ENCODE measurements at regions not wholly inside any gene's neighbourhood (a gene's known extent, or its start where the extent isn't known, plus 50 kb on each side); places are given as distances from the start of the nearest gene placed in this dataset.

GRCh38 chr12:97305651-97306050, 157.0 kb upstream of the RMST start:
- WGBS (ENCODE audit: insufficient coverage) = 22% methylated on average over 1 of the region's 4 CpGs
- Histone ChIP-seq H3K4me1 (ENCODE audit: control insufficient read depth, insufficient read depth, low read length) (no peaks in the 10 kb centered on the region), H3K4me3 (ENCODE audit: low read depth, low read length) (no peak overlapping the region), H3K36me3 (ENCODE audit: control insufficient read depth, insufficient read depth, low read length) (no peaks in the 10 kb centered on the region), H3K9me3 (ENCODE audit: control insufficient read depth, insufficient read depth, low read length) (no peaks in the 10 kb centered on the region), H3K27ac (ENCODE audit: low read depth, low read length) (no peak overlapping the region), H3K27me3 (ENCODE audit: control insufficient read depth, insufficient read depth, low read length) (no peaks in the 10 kb centered on the region)
- peak in 2 of 6 donors; percentile 28 to 66 for DNase-seq (ENCODE audit: low read depth in 4 of 6, low spot score in 6 of 6)

- Histone ChIP-seq H3K4me1 (ENCODE audit: control insufficient read depth, insufficient read depth, low read length) (no peaks in the 10 kb centered on the region), H3K36me3 (ENCODE audit: control insufficient read depth, insufficient read depth, low read length) (no peaks in the 10 kb centered on the region), H3K27ac (ENCODE audit: low read depth, low read length) (no peak overlapping the region), H3K4me3 (ENCODE audit: low read depth, low read length) (no peak overlapping the region), H3K9me3 (ENCODE audit: control insufficient read depth, insufficient read depth, low read length) (no peaks in the 10 kb centered on the region), H3K27me3 (ENCODE audit: control insufficient read depth, insufficient read depth, low read length) (no peaks in the 10 kb centered on the region)
- peak in 2 of 6 donors; percentile 25 to 82 for DNase-seq (ENCODE audit: low read depth in 4 of 6, low spot score in 6 of 6)
- WGBS (ENCODE audit: insufficient coverage) = no CpG with 5 or more reads among the region's 3 CpGs
These were observed 156.5 kb upstream of the RMST start for GRCh38 chr12:97306147-97306546.

- H3K27me3 ChIP-seq (ENCODE audit: control insufficient read depth, insufficient read depth, low read length) = no peaks in the 10 kb centered on the region
- peak in 4 of 6 donors; percentile 36 to 87 (median 64) for DNase-seq (ENCODE audit: low read depth in 4 of 6, low spot score in 6 of 6)
- no peak overlapping the region for H3K27ac ChIP-seq (ENCODE audit: low read depth, low read length)
- no peaks in the 10 kb centered on the region for H3K9me3 ChIP-seq (ENCODE audit: control insufficient read depth, insufficient read depth, low read length)
- H3K4me1 ChIP-seq (ENCODE audit: control insufficient read depth, insufficient read depth, low read length) = no peaks in the 10 kb centered on the region
- H3K36me3 ChIP-seq (ENCODE audit: control insufficient read depth, insufficient read depth, low read length) = no peaks in the 10 kb centered on the region
- H3K4me3 ChIP-seq (ENCODE audit: low read depth, low read length) = no peak overlapping the region
- WGBS (ENCODE audit: insufficient coverage) = no CpG with 5 or more reads among the region's 1 CpG
These were observed 153.9 kb upstream of the RMST start for GRCh38 chr12:97308576-97309198.

GRCh38 chr12:97309921-97310320, 152.7 kb upstream of the RMST start:
- no peaks in the 10 kb centered on the region for H3K36me3 ChIP-seq (ENCODE audit: control insufficient read depth, insufficient read depth, low read length)
- 100% methylated on average over 1 of the region's 5 CpGs for WGBS (ENCODE audit: insufficient coverage)

GRCh38 chr12:97312570-97313135, 150.0 kb upstream of the RMST start:
- no peak for DNase-seq (ENCODE audit: low read depth in 4 of 6, low spot score in 6 of 6)
- no peaks in the 10 kb centered on the region for H3K27me3 ChIP-seq (ENCODE audit: control insufficient read depth, insufficient read depth, low read length)
- H3K27ac ChIP-seq (ENCODE audit: low read depth, low read length) = no peak overlapping the region
- WGBS (ENCODE audit: insufficient coverage) = 75% methylated on average over 2 of the region's 3 CpGs
- no peak overlapping the region for H3K4me3 ChIP-seq (ENCODE audit: low read depth, low read length)
- no peaks in the 10 kb centered on the region for H3K9me3 ChIP-seq (ENCODE audit: control insufficient read depth, insufficient read depth, low read length)
- no peaks in the 10 kb centered on the region for H3K4me1 ChIP-seq (ENCODE audit: control insufficient read depth, insufficient read depth, low read length)
- no peaks in the 10 kb centered on the region for H3K36me3 ChIP-seq (ENCODE audit: control insufficient read depth, insufficient read depth, low read length)

More at GRCh38 chr12:97309921-97310320, 152.7 kb upstream of the RMST start:
- Histone ChIP-seq H3K4me3 (ENCODE audit: low read depth, low read length) (no peak overlapping the region), H3K4me1 (ENCODE audit: control insufficient read depth, insufficient read depth, low read length) (no peaks in the 10 kb centered on the region), H3K27ac (ENCODE audit: low read depth, low read length) (no peak overlapping the region), H3K27me3 (ENCODE audit: control insufficient read depth, insufficient read depth, low read length) (no peaks in the 10 kb centered on the region), H3K9me3 (ENCODE audit: control insufficient read depth, insufficient read depth, low read length) (no peaks in the 10 kb centered on the region)
- no peak for DNase-seq (ENCODE audit: low read depth in 4 of 6, low spot score in 6 of 6)

- H3K36me3 ChIP-seq (ENCODE audit: control insufficient read depth, insufficient read depth, low read length) = no peaks in the 10 kb centered on the region
- DNase-seq (ENCODE audit: low read depth in 4 of 6, low spot score in 6 of 6) = no peak
- H3K4me1 ChIP-seq (ENCODE audit: control insufficient read depth, insufficient read depth, low read length) = no peaks in the 10 kb centered on the region
- H3K9me3 ChIP-seq (ENCODE audit: control insufficient read depth, insufficient read depth, low read length) = no peaks in the 10 kb centered on the region
- no peak overlapping the region for H3K4me3 ChIP-seq (ENCODE audit: low read depth, low read length)
- no peak overlapping the region for H3K27ac ChIP-seq (ENCODE audit: low read depth, low read length)
- WGBS (ENCODE audit: insufficient coverage) = 80% methylated on average over 2 of the region's 2 CpGs
- H3K27me3 ChIP-seq (ENCODE audit: control insufficient read depth, insufficient read depth, low read length) = no peaks in the 10 kb centered on the region
These were observed 149.0 kb upstream of the RMST start for GRCh38 chr12:97313471-97314190.

GRCh38 chr12:97316321-97316720, 146.3 kb upstream of the RMST start:
- Histone ChIP-seq H3K27me3 (ENCODE audit: control insufficient read depth, insufficient read depth, low read length) (no peaks in the 10 kb centered on the region), H3K27ac (ENCODE audit: low read depth, low read length) (no peak overlapping the region), H3K4me1 (ENCODE audit: control insufficient read depth, insufficient read depth, low read length) (no peaks in the 10 kb centered on the region), H3K4me3 (ENCODE audit: low read depth, low read length) (no peak overlapping the region), H3K36me3 (ENCODE audit: control insufficient read depth, insufficient read depth, low read length) (no peaks in the 10 kb centered on the region), H3K9me3 (ENCODE audit: control insufficient read depth, insufficient read depth, low read length) (no peaks in the 10 kb centered on the region)
- DNase-seq (ENCODE audit: low read depth in 4 of 6, low spot score in 6 of 6) = no peak
- WGBS (ENCODE audit: insufficient coverage) = 100% methylated on average over 1 of the region's 2 CpGs

- DNase-seq (ENCODE audit: low read depth in 4 of 6, low spot score in 6 of 6) = peak in 1 of 6 donors; percentile 63
- WGBS (ENCODE audit: insufficient coverage) = no CpG with 5 or more reads among the region's 4 CpGs
- H3K27ac ChIP-seq (ENCODE audit: low read depth, low read length) = no peak overlapping the region
- no peaks in the 10 kb centered on the region for H3K36me3 ChIP-seq (ENCODE audit: control insufficient read depth, insufficient read depth, low read length)
- H3K4me1 ChIP-seq (ENCODE audit: control insufficient read depth, insufficient read depth, low read length) = no peaks in the 10 kb centered on the region
- H3K9me3 ChIP-seq (ENCODE audit: control insufficient read depth, insufficient read depth, low read length) = no peaks in the 10 kb centered on the region
- H3K4me3 ChIP-seq (ENCODE audit: low read depth, low read length) = no peak overlapping the region
- no peaks in the 10 kb centered on the region for H3K27me3 ChIP-seq (ENCODE audit: control insufficient read depth, insufficient read depth, low read length)
These were observed 141.0 kb upstream of the RMST start for GRCh38 chr12:97321621-97322020.

- H3K36me3 ChIP-seq (ENCODE audit: control insufficient read depth, insufficient read depth, low read length) = no peaks in the 10 kb centered on the region
- no peaks in the 10 kb centered on the region for H3K27me3 ChIP-seq (ENCODE audit: control insufficient read depth, insufficient read depth, low read length)
- no peaks in the 10 kb centered on the region for H3K9me3 ChIP-seq (ENCODE audit: control insufficient read depth, insufficient read depth, low read length)
- no CpG with 5 or more reads among the region's 4 CpGs for WGBS (ENCODE audit: insufficient coverage)
- no peak overlapping the region for H3K4me3 ChIP-seq (ENCODE audit: low read depth, low read length)
- no peak for DNase-seq (ENCODE audit: low read depth in 4 of 6, low spot score in 6 of 6)
- H3K4me1 ChIP-seq (ENCODE audit: control insufficient read depth, insufficient read depth, low read length) = no peaks in the 10 kb centered on the region
- no peak overlapping the region for H3K27ac ChIP-seq (ENCODE audit: low read depth, low read length)
These were observed 140.2 kb upstream of the RMST start for GRCh38 chr12:97322388-97322787.

- H3K9me3 ChIP-seq (ENCODE audit: control insufficient read depth, insufficient read depth, low read length) = no peaks in the 10 kb centered on the region
- H3K4me3 ChIP-seq (ENCODE audit: low read depth, low read length) = no peak overlapping the region
- H3K4me1 ChIP-seq (ENCODE audit: control insufficient read depth, insufficient read depth, low read length) = no peaks in the 10 kb centered on the region
- H3K27ac ChIP-seq (ENCODE audit: low read depth, low read length) = no peak overlapping the region
- 69% methylated on average over 3 of the region's 4 CpGs for WGBS (ENCODE audit: insufficient coverage)
- DNase-seq (ENCODE audit: low read depth in 4 of 6, low spot score in 6 of 6) = no peak
- no peaks in the 10 kb centered on the region for H3K36me3 ChIP-seq (ENCODE audit: control insufficient read depth, insufficient read depth, low read length)
- H3K27me3 ChIP-seq (ENCODE audit: control insufficient read depth, insufficient read depth, low read length) = no peaks in the 10 kb centered on the region
These were observed 139.4 kb upstream of the RMST start for GRCh38 chr12:97323154-97323553.
